ENCODE measurements at regions not wholly inside any gene's neighbourhood (a gene's known extent, or its start where the extent isn't known, plus 50 kb on each side); places are given as distances from the start of the nearest gene placed in this dataset.
A peak's percentile ranks its signal among the peaks of the same experiment; 100 is the strongest.

GRCh38 chr3:23738944-23739343 lies 66.8 kb upstream of the UBE2E1 start:
- WGBS, result 94% methylated on average over 3 of the region's 3 CpGs
- no peak overlapping the region for H3K27ac ChIP-seq
- no peak for DNase-seq (ENCODE audit: low spot score in 2 of 2)
- H3K4me1 ChIP-seq, result peaks cover 25% of the 10 kb centered on the region
- TF ChIP-seq EP300 (IDR thresholded peaks at IDR 0.05) (no peak), POLR2A (IDR thresholded peaks at IDR 0.05) (no peak), POLR2AphosphoS5 (IDR thresholded peaks at IDR 0.05) (no peak), CTCF (IDR thresholded peaks at IDR 0.05) (no peak)
- H3K4me3 ChIP-seq, result no peak overlapping the region
- H3K36me3 ChIP-seq, result no peaks in the 10 kb centered on the region
- no peaks in the 10 kb centered on the region for H3K27me3 ChIP-seq
- H3K9me3 ChIP-seq, result no peaks in the 10 kb centered on the region

GRCh38 chr3:23739536-23739935 lies 66.2 kb upstream of the UBE2E1 start:
- Histone ChIP-seq H3K27me3 (no peaks in the 10 kb centered on the region), H3K36me3 (no peaks in the 10 kb centered on the region), H3K4me1 (peaks cover 25% of the 10 kb centered on the region), H3K9me3 (no peaks in the 10 kb centered on the region), H3K4me3 (no peak overlapping the region), H3K27ac (peak overlapping the region; percentile 71)
- DNase-seq (ENCODE audit: low spot score in 2 of 2), result no peak
- WGBS, result 38% methylated on average over 1 of the region's 1 CpG
- TF ChIP-seq POLR2A (IDR thresholded peaks at IDR 0.05) (no peak), CTCF (IDR thresholded peaks at IDR 0.05) (no peak), EP300 (IDR thresholded peaks at IDR 0.05) (no peak), POLR2AphosphoS5 (IDR thresholded peaks at IDR 0.05) (no peak)

- no peak overlapping the region for H3K4me3 ChIP-seq
- DNase-seq (ENCODE audit: low spot score in 2 of 2), result no peak
- H3K27ac ChIP-seq, result peak overlapping the region; percentile 71
- WGBS, result 65% methylated on average over 2 of the region's 2 CpGs
- H3K27me3 ChIP-seq, result no peaks in the 10 kb centered on the region
- no peaks in the 10 kb centered on the region for H3K9me3 ChIP-seq
- peaks cover 25% of the 10 kb centered on the region for H3K4me1 ChIP-seq
- no peaks in the 10 kb centered on the region for H3K36me3 ChIP-seq
- TF ChIP-seq POLR2A (IDR thresholded peaks at IDR 0.05), result no peak
- TF ChIP-seq CTCF (IDR thresholded peaks at IDR 0.05), result no peak
- peak in 1 of 3 donors; percentile 71 for TF ChIP-seq POLR2AphosphoS5 (IDR thresholded peaks at IDR 0.05)
- TF ChIP-seq EP300 (IDR thresholded peaks at IDR 0.05), result no peak
These were observed 65.2 kb upstream of the UBE2E1 start for GRCh38 chr3:23740517-23740965.

- H3K4me3 ChIP-seq, result no peak overlapping the region
- WGBS, result 53% methylated on average over 7 of the region's 7 CpGs
- peaks cover 25% of the 10 kb centered on the region for H3K4me1 ChIP-seq
- no peaks in the 10 kb centered on the region for H3K9me3 ChIP-seq
- no peaks in the 10 kb centered on the region for H3K27me3 ChIP-seq
- no peak for DNase-seq (ENCODE audit: low spot score in 2 of 2)
- TF ChIP-seq EP300 (IDR thresholded peaks at IDR 0.05) (no peak), CTCF (IDR thresholded peaks at IDR 0.05) (no peak), POLR2A (IDR thresholded peaks at IDR 0.05) (no peak), POLR2AphosphoS5 (IDR thresholded peaks at IDR 0.05) (no peak)
- H3K27ac ChIP-seq, result peak overlapping the region; percentile 36
- H3K36me3 ChIP-seq, result no peaks in the 10 kb centered on the region
These were observed 64.6 kb upstream of the UBE2E1 start for GRCh38 chr3:23741036-23741706.

- Histone ChIP-seq H3K27ac (no peak overlapping the region), H3K4me1 (peaks cover 25% of the 10 kb centered on the region), H3K36me3 (no peaks in the 10 kb centered on the region), H3K9me3 (no peaks in the 10 kb centered on the region), H3K4me3 (no peak overlapping the region), H3K27me3 (no peaks in the 10 kb centered on the region)
- WGBS, result 38% methylated on average over 24 of the region's 24 CpGs
- no peak for DNase-seq (ENCODE audit: low spot score in 2 of 2)
- TF ChIP-seq CTCF (IDR thresholded peaks at IDR 0.05) (no peak), POLR2AphosphoS5 (IDR thresholded peaks at IDR 0.05) (no peak), EP300 (IDR thresholded peaks at IDR 0.05) (no peak)
These were observed 62.5 kb upstream of the UBE2E1 start for GRCh38 chr3:23743141-23743784.

Measured in suprapubic skin (tissue), 4 donors.